Caco-2 (cell line): ENCODE measurements at regions not wholly inside any gene's neighbourhood (a gene's known extent, or its start where the extent isn't known, plus 50 kb on each side); places are given as distances from the start of the nearest gene placed in this dataset.
A peak's percentile ranks its signal among the peaks of the same experiment; 100 is the strongest.
"Not testable (repeated sequence)": the region's sequence is repeated elsewhere in the genome, so short reads cannot be mapped to it uniquely, and the experiment has no call there.

Experiments
- BruUV-seq: library from RNA; stranded (reverse); fragments of 400-500 nt; replicated peaks from 2 replicates; lab custom pipeline; 2021; lab: Mats Ljungman, UMichigan
- CTCF ChIA-PET: fragments of 300-600 bp; sonication (Branson Sonifier 250); formaldehyde crosslinking; loops from one replicate; lab custom pipeline; 2022; ENCODE audit warnings: antibody characterized with exemption; lab: Charles Lee
- POLR2A ChIA-PET: fragments of 300-600 bp; sonication (Branson Sonifier 250); formaldehyde crosslinking; loops from one replicate; lab custom pipeline; 2022; ENCODE audit warnings: antibody characterized with exemption; lab: Charles Lee
- DNase-seq, 2 experiments: peaks; one replicate each; pipeline versions ENCODE4 v3.0.0 to v3.0.0-alpha.2; 2020 to 2022
- H3K27me3 ChIP-seq: replicated peaks from 2 replicates; pipeline ENCODE4 v1.6.0; 2011; ENCODE audit warnings: low read length; ENCODE audit not compliant: control insufficient read depth, insufficient read depth
- H3K36me3 ChIP-seq: 2 replicates; pipeline ENCODE4 v1.5.1; 2011; ENCODE audit warnings: low read length; ENCODE audit not compliant: control insufficient read depth, insufficient read depth
- H3K4me1 ChIP-seq: fragments of 250-450 bp; sonication (Bioruptor Pico); 2 replicates; pipeline ENCODE4 v1.5.1; 2020; ENCODE audit warnings: mild to moderate bottlenecking
- H3K4me3 ChIP-seq: 2 replicates; pipeline ENCODE4 v1.5.1; 2011; ENCODE audit warnings: low read depth, mild to moderate bottlenecking, control low read depth, low read length
- H3K9me3 ChIP-seq: fragments of 250-450 bp; sonication (Bioruptor Pico); 2 replicates; pipeline ENCODE4 v1.5.1; 2020; ENCODE audit warnings: mild to moderate bottlenecking, moderate library complexity
- H3K27ac Mint-ChIP-seq: one replicate; pipeline ENCODE4 v1.8.0; 2022; ENCODE audit warnings: mixed read lengths; ENCODE audit not compliant: unreplicated experiment
- H3K27me3 Mint-ChIP-seq: one replicate; pipeline ENCODE4 v1.8.0; 2022; ENCODE audit warnings: mixed read lengths; ENCODE audit not compliant: insufficient read depth, unreplicated experiment
- H3K36me3 Mint-ChIP-seq: one replicate; pipeline ENCODE4 v1.8.0; 2022; ENCODE audit warnings: mild to moderate bottlenecking, mixed read lengths; ENCODE audit not compliant: insufficient read depth, unreplicated experiment
- H3K4me1 Mint-ChIP-seq: one replicate; pipeline ENCODE4 v1.8.0; 2022; ENCODE audit warnings: low read depth, mixed read lengths; ENCODE audit not compliant: unreplicated experiment
- H3K4me3 Mint-ChIP-seq: one replicate; pipeline ENCODE4 v1.8.0; 2022; ENCODE audit warnings: mild to moderate bottlenecking, moderate library complexity, mixed read lengths; ENCODE audit not compliant: unreplicated experiment
- H3K9me3 Mint-ChIP-seq: one replicate; pipeline ENCODE4 v1.8.0; 2022; ENCODE audit warnings: mixed read lengths; ENCODE audit not compliant: unreplicated experiment
- CTCF ChIP-seq, 2 experiments: fragments of 200-600 bp in 1 of 2; IDR thresholded peaks; 1 replicate in 1 of 2; 2 replicates in 1 of 2; pipeline versions ENCODE4 v1.5.1 to v1.8.0; 2011 to 2022; ENCODE audit warnings: antibody characterized with exemption in 1 of 2, control low read depth in 1 of 2, inconsistent platforms in 1 of 2, low read depth in 1 of 2, low read length in 1 of 2, mild to moderate bottlenecking in 1 of 2, moderate library complexity in 1 of 2; ENCODE audit not compliant: insufficient read depth in 1 of 2, severe bottlenecking in 1 of 2, unreplicated experiment in 1 of 2
- intact Hi-C: fragments of 100-400 bp; cut with micrococcal nuclease; formaldehyde crosslinking; loops from one replicate; pipeline ENCODE4 v1.10.0; 2022; ENCODE audit not compliant: unreplicated experiment

GRCh38 chr4:134702374-134702773, 500.8 kb upstream of the PABPC4L start:
- DNase-seq, result no peak
- Histone ChIP-seq H3K4me3 (no peak overlapping the region), H3K4me1 (no peaks in the 10 kb centered on the region), H3K27me3 (no peaks in the 10 kb centered on the region), H3K36me3 (no peaks in the 10 kb centered on the region), H3K9me3 (peaks cover 8% of the 10 kb centered on the region; the same call in 1 of the 2 replicates)
- intact Hi-C loops, result no loop called here
- no peak for TF ChIP-seq CTCF (IDR thresholded peaks at IDR 0.05; ENCODE audit: insufficient read depth in 1 of 2, low read depth in 1 of 2, low read length in 1 of 2, severe bottlenecking in 1 of 2, unreplicated experiment in 1 of 2)
- ChIA-PET POLR2A (no interaction called here), CTCF (no interaction called here)
- H3K36me3 Mint-ChIP-seq, result no peaks in the 10 kb centered on the region
- no TSS peak for BruUV-seq
- no peaks in the 10 kb centered on the region for H3K4me1 Mint-ChIP-seq
- H3K27ac Mint-ChIP-seq, result no peak overlapping the region
- H3K27me3 Mint-ChIP-seq, result no peaks in the 10 kb centered on the region
- H3K9me3 Mint-ChIP-seq, result peaks cover 21% of the 10 kb centered on the region
- H3K4me3 Mint-ChIP-seq, result no peak overlapping the region

GRCh38 chr4:134700251-134700650, 498.7 kb upstream of the PABPC4L start:
- TF ChIP-seq CTCF (IDR thresholded peaks at IDR 0.05; ENCODE audit: insufficient read depth in 1 of 2, low read depth in 1 of 2, low read length in 1 of 2, severe bottlenecking in 1 of 2, unreplicated experiment in 1 of 2), result no peak
- Mint-ChIP-seq H3K4me3 (no peak overlapping the region), H3K9me3 (peaks cover 21% of the 10 kb centered on the region), H3K4me1 (no peaks in the 10 kb centered on the region), H3K27ac (no peak overlapping the region), H3K27me3 (no peaks in the 10 kb centered on the region), H3K36me3 (no peaks in the 10 kb centered on the region)
- DNase-seq, result no peak
- intact Hi-C loops, result no loop called here
- peaks cover 8% of the 10 kb centered on the region; the same call in 1 of the 2 replicates for H3K9me3 ChIP-seq
- POLR2A ChIA-PET, result no interaction called here
- no peaks in the 10 kb centered on the region for H3K4me1 ChIP-seq
- H3K4me3 ChIP-seq, result no peak overlapping the region
- H3K27me3 ChIP-seq, result no peaks in the 10 kb centered on the region
- no peaks in the 10 kb centered on the region for H3K36me3 ChIP-seq
- CTCF ChIA-PET, result no interaction called here
- BruUV-seq, result no TSS peak

- H3K4me1 ChIP-seq, H3K27ac Mint-ChIP-seq, BruUV-seq, CTCF ChIA-PET, H3K27me3 ChIP-seq, POLR2A ChIA-PET, H3K27me3 Mint-ChIP-seq, H3K36me3 Mint-ChIP-seq, H3K4me3 ChIP-seq, H3K36me3 ChIP-seq, H3K9me3 ChIP-seq, H3K4me3 Mint-ChIP-seq, H3K4me1 Mint-ChIP-seq: not testable (repeated sequence)
- intact Hi-C loops, result loop anchor here (5.0 kb wide), 1 partner anchor 48 kb away; no protein-coding TSS in a partner anchor
- peaks cover 21% of the 10 kb centered on the region for H3K9me3 Mint-ChIP-seq
- peak in 1 of 2 experiments; percentile 15 for DNase-seq
Observed at GRCh38 chr4:134698831-134699230, 497.2 kb upstream of the PABPC4L start.

GRCh38 chr4:134695433-134695832, 493.8 kb upstream of the PABPC4L start:
- no TSS peak for BruUV-seq
- Mint-ChIP-seq H3K27ac (no peak overlapping the region), H3K27me3 (no peaks in the 10 kb centered on the region), H3K9me3 (peaks cover 21% of the 10 kb centered on the region), H3K36me3 (no peaks in the 10 kb centered on the region), H3K4me3 (no peak overlapping the region), H3K4me1 (no peaks in the 10 kb centered on the region)
- H3K9me3 ChIP-seq, result peaks cover 8% of the 10 kb centered on the region; the same call in 1 of the 2 replicates
- TF ChIP-seq CTCF (IDR thresholded peaks at IDR 0.05; ENCODE audit: insufficient read depth in 1 of 2, low read depth in 1 of 2, low read length in 1 of 2, severe bottlenecking in 1 of 2, unreplicated experiment in 1 of 2), result no peak
- H3K36me3 ChIP-seq, result no peaks in the 10 kb centered on the region
- H3K4me1 ChIP-seq, result no peaks in the 10 kb centered on the region
- no peaks in the 10 kb centered on the region for H3K27me3 ChIP-seq
- intact Hi-C loops, result loop anchor here (5.0 kb wide), 1 partner anchor 52 kb away; no protein-coding TSS in a partner anchor
- no peak for DNase-seq
- no peak overlapping the region for H3K4me3 ChIP-seq
- ChIA-PET POLR2A (no interaction called here), CTCF (no interaction called here)
